ENCODE measurements at regions not wholly inside any gene's neighbourhood (a gene's known extent, or its start where the extent isn't known, plus 50 kb on each side); places are given as distances from the start of the nearest gene placed in this dataset.

DNA sequence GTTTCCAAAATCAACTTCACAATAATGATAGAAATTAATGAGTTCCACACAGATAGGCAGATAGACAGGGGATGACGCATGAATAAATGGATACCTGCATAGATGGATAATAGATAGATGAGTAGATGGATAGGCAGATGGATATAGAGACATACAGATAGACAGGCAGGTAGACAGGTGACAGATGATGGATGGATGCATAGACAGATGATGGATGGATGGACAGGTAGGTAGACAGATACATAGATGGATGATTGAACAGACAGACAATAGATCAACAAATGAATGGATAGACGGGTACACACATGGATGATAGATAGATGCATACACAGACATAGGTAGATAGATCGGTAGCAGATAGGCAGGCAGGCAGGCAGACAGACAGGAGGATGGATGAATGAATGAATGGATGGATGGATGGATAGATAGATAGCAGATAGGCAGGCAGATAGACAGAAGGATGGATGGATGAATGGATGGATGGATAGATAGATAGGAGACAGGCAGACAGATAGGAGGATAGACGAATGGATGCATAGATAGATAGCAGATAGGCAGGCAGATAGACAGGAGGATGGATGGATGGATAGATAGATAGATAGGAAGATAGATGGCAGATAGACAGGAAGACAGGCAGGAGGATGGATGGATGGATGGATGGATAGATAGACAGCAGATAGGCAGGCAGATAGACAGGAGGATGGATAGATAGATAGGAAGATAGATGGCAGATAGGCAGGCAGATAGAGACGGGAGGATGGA is 142.5 kb downstream of the RBFOX3 start:
- DNase-seq: no peak

DNA sequence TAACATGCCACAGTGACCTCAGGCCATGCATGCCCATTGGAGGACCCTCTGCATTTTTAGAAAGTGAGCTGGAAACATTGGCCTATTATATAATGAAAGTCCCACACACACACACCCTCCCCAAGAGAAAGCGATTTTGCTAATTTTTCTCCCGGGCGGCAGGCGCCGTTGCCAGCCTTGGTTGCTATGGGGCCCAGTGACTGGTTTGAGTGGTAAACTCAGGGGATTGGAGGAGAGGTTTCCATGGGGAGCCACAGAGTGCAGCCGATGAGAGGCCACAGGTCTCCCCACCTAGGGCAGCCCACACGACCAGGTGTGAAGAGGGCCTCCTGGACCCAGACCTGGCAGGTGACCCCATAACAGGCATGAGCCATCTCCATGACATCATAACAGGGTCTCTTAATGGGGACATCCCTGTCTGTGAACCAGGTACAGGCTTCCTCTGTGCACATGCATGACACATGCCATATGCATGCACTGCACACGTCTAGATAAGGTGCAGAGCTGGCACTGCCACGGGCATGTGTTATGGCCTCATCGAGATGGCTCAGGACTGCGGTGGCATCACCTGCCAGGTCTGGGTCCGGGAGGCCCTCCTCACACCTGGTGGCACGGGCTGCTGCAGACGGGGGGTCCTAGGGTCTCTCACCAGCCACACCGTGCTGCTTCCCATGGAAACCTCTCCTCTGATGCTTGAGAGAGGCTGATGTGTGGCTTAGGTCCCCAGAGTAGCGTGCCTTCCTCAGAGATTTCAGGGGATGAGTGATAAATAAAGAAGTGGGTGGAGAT is 144.1 kb downstream of the RBFOX3 start:
- no peak for DNase-seq

DNA sequence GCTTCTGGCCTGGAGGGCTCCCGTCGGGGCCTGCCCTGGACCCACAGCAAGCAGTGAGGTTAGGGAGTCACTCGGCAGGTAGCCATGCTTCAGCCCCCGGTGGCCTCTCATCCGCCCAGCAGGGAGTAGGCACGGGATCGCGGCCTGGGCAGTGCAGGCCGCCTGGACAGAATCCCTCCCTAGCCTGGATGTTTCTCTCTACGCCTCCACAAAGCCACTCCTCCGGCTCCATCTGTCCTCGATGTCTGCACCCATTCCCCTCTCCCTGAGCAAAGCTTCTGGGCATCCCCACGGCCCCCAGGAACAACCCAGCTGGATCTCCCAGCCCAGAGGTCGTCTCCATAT is 145.2 kb downstream of the RBFOX3 start:
- DNase-seq: no peak

DNA sequence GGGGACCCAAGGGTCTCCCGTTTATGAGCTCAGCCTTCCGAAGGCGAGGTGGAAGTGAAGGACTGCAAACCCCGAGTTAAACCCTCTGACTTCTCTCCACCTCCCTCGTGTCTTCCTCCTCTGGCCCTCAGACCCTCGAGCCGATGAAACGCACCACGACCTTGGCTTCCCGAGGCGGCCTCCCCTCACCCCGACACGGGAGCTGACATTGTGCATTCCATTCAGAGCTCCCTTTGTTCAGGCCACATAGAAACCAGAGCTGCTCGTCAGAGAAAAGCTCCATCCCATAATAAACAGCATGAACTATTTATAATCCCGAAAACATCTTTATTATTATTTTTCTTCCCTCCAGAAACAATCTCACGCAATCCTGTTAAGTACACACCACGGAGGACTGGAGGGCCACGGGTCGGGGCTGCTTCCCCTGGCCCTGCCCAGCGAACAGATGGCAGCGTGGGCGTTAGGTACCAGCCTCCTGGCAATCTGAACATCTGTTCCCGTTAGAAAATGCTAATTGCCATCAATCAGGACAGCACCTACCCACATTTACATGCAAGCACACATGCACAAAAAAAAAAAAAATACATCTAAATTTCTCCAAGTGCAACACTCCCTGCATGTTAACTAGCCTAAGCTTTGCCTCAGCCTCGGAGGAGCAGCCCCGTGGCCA is 145.7 kb downstream of the RBFOX3 start:
- no peak for DNase-seq

DNA sequence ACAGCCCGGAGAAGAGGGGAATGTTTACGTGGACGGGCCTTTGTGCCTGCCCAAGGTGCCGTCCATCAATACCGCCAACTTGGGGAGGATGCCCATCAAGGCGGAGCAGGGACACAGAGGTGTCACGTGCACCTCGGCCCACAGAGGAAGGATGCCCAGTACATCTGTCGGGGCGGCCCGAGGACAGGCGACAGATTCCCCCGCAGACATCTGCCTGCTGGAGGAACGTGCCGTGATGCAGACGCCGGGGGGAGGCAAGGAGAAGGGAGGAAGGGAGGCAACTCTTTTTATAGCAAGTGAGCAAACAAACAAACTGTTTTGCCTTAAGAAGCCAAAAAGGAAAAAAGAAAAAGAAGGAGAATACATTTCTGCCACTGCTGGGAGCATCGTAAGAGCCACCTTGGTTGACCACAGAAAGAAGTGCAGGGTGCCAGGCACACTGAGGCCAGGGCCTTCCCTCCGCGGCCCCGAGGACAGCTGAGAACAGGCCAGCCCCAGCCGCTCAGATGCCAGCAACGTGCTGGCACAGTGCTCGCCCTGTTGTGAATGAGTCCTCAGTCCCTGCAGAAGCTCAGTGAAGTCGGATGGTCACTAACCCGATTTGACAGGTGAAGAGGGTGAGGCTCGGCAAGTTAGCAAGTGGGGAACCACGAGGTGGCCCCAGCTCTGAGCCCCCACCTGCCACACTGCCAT is 146.4 kb downstream of the RBFOX3 start:
- no peak for DNase-seq

DNA sequence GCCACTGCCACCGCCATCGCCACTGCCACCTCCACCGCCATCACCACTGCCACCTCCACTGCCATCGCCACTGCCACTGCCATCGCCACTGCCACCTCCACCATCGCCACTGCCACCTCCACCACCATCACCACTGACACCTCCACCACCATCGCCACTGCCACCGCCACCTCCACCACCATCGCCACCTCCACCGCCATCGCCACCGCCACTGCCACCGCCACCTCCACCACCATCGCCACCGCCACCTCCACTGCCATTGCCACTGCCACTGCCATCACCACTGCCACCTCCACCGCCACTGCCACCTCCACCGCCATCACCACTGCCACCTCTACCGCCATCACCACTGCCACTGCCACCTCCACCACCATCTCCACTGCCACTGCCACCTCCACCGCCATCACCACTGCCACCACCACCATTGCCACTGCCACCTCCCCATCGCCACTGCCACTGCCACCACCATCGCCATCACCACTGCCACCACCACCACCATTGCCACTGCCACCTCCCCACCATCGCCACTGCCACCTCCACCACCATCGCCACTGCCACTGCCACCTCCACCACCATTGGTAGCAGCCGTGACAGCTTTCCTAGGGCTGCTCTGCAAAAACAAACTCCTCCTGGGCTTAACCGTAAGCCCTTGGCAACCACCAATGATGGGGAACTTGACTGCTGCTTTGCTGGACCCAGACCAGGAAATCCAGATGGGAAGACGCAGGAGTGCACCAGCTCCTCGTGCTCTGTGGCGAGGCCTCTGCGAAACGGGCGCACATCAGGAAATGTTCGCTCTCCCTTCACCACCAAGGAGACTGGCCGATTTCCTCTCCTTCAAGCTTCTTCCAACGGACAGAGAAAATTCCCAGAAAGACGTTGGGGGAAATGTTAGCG is 147.2 kb downstream of the RBFOX3 start:
- DNase-seq: no peak

DNA sequence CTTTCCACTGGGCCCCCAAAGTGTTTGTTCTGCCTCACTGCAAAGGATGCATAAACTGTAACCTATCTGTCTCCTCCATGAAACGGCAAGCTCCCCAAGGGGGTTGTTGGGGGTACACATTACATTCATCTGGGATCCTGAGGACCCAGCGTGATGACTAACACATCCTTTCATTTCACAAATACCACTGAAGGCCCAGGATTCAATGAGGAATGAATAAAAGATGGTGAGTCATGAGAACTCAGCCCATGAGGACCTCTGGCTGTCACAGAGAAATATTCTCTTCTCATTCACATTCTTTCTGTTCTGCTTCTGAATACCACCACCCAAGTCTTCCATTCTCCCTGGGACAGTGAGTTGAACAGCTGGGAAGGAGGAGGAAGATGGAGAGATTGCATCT is 149.8 kb downstream of the RBFOX3 start:
- peak; percentile 88 for DNase-seq

DNA sequence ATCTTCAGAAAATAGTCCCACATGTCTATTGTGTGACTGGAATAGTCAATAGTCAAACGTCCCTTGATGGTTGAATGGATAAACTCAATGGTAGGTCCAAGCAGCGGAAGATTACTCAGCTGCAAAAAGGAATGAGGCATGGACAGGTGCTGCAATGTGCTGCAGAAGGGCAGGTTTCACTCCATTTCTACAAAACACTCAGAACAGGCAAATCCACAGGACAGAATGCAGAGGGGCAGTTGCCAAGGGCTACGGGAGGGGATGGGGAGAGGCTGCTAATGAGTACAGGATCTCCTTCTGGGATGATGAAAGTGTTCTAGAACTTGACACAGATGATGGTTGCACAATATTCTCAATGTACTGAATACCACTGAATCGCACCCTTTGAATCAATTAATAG is 151.0 kb downstream of the RBFOX3 start:
- no peak for DNase-seq

DNA sequence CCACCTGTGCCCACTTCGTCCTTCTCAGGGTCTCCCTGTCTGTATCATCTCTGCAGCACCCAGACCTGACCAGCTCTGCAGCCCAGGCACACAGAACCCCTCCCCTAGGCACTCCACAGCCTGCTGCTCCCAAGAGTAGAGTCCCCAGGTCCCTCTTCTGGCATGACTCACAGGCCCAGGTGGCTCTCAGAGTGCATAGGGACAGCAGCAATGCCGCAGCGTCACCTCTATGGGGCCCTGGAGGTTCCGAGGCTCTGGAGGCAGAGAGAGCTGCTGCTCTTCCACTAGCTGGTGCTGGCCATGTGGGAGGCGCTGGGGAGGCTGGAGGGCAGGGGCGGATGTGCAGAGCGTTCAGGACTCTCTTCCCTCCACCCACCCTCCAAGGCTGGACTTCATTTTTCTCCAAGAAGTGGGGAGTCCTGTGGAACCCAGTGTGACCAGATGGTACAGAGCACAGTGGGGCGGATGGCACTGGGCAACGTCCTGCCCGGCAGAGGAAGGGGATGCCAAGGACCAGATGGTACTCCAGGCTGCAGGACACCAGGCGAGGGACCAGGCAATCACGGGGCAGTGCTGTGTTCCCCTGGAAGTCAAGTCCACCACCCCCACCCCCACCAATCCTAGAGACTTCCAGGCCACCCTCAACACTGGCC is 151.7 kb downstream of the RBFOX3 start:
- no peak for DNase-seq

DNA sequence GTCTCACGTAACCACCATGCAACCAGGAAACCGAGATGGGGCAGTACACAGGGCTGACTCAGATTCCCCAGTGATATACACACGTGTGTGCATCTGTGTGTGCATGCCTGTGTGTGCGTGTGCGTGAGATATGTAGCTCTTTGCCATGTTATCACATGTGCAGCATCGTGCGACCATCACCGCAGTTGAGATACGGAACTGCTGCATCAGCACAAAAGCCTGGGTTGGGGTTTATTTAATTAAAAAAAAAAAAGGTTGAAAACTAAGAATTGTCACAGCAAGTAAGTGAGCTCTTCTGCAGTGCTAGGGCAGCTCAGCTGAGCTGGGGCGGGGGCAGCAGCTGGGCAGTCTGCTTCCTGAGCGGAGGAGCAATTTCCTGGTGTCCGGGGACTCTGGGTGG is 152.5 kb downstream of the RBFOX3 start:
- DNase-seq: no peak

DNA sequence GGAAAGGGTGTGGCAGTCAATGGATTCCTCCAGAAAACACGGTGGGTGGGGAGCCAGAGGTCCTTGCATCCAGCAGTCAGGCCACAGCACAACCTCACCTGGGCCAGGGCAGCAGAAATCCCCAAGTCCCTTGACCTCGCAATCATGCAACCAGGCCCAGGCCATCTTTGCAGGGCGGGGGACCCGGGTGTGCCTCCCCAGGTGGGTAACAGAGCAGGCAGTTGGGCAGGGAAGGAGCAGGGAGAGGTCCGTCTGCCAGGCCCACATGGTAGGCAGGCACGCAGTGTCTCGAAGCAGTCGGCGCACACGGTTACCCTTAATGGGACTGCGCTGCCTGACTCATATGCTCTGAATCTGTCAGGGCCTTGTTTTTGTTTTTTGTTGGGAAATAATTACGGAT is 153.0 kb downstream of the RBFOX3 start:
- no peak for DNase-seq

DNA sequence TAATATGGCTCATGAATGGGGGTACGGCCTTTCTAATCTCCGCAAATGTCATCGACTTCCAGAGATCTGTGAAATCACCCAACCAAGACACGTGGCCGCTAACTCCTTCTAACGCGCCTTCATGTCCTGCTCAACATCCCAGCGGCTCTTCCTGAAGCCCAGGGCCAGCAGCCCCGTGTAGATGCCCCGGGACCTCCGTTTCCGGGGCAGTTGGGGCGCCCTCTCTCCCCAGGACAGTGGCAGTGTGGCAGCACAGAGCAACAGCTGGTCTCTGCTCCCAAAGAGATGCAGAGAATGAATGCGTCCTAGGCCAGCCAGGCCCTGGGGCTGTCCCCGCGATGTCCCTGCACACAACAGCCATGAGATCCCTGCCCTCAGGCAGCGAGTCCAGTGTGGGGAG is 153.5 kb downstream of the RBFOX3 start:
- no peak for DNase-seq

DNA sequence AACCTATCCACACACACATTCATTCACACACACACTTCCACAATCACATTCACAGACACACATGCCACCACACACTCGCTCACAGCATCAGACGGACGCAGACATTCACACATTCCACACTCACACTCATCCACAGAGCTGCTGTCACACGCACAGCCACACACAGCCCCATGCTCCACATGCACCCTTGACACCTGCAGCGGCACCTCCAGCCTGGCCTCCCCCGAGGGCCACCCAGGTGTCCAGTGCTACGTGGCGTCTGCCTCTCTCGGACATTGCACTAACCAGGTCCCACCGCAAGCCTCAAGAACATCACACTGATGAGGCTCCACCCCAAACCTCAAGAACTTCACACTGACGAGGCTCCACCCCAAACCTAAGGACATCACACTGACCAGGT is 155.2 kb downstream of the RBFOX3 start:
- DNase-seq: no peak

DNA sequence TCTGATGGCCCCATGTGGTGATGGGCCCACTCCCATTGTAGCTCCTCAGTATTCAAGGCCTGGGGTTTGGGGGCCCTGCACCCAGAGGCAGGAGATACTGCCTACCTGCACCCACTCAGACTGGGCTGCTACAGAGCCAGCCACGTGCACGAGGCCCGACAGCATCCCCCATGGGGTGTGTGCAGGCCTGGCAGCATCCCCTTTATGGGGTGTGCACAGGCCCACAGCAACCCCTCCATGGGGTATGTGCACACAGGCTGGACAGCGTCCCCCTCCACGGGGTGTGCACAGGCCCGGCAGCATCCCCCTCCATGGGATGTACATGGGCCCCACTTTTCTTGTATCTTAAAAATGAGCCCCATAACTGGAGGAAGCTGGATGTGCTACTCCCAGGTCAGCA is 156.0 kb downstream of the RBFOX3 start:
- DNase-seq: no peak

DNA sequence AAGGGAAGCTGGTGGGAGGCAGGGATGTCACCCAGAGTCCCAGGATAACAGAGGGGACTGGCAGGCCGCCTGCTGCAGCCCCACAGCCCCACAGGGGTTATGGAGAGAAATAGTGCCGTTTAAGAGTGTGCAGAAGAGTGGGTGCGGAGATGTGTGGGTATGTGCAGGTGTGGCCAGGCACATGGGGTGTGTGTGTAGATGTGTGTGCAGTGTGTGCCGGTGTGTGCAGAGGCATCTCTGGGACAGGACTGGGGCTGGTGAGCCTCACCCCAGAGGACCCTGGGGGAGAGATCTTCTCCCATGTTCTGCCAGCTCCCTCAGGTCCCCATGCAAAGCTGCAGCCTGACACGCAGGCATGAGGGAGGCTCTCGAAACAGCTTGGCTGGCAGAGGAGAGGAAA is 157.4 kb downstream of the RBFOX3 start:
- DNase-seq: no peak

DNA sequence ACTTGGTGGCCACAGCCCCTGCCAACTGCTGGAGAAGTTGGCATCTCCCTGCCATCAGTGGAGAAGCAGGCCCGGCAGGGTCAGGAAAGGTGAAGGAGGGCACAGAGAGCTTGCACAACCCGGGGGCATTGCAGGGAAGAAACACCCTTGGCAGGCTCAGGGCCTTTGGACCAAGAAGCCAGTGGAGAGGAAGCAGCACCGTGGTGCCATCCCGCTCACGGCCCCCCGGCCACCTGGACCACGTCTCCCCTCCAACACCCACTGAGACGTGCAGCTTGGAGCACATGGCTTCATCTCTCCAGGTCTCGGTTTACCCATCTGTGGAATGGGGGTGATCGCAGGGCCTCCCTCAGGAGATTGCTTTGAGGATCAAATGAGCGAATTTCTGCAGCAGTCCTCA is 158.1 kb downstream of the RBFOX3 start:
- no peak for DNase-seq

DNA sequence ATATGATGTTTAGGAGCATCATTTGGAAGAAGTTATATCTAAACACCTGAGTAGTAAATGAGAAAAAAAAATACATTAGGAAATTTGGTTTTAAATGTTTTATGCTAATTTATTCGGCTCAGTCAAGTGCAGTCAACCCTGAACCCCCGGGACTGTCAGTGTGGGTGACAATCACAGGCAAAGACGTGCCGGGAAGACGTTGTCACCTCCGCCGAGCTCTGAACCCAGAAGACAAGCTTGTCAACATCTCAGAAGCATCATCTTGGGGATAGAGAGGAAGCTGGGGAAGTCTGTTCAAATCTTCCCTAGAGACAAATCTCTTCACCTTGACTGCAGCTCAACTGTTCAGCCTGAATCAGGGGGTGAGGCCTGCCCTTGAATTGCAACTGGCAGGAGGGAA is 159.7 kb downstream of the RBFOX3 start:
- no peak for DNase-seq

DNA sequence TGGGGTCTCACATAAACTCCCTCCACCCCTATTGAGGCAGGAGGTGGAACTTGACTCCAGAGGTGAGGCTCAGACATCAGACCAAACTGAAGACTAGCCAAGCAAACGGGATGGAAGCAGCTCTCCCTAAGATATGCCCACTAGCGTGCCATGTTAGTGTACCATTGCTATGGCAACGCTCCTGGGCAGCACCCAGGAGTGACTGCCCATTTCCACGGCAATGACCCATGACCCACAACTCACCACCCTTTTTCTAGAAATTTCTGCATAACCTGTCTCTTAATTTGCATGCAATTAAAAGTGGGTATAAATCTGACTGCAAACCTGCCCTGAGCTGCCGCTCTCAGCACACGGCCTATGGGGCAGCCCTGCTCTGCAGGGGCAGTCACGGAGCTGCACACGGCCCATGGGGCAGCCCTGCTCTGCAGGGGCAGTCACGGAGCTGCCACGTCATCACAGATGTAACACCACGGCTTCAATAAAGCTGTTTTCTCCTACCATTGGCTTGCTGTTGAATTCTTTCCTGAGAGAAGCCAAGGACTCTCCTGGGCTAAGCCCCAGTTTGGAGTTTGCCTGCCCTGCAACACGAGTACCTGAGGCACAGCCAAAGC is 164.3 kb downstream of the RBFOX3 start:
- no peak for DNase-seq

DNA sequence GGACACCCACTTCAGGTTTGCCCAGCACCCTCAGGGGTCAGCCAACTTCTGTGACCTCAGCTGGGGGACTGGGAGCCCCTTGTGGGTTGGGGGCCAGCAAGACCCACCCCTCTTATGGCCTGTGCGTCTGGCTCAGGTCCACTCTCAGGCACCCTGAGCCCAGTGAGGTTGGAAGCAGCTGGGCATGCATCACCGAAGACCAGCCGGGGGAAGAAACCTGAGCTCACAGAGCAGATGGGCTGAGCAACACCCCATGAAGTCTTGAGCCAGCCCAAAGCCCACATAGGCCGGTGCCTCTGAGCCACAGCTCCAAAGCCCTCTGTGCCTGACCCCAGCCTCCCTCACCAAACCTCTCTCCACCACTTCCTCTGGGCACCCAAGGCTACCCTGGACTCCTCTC is 166.7 kb downstream of the RBFOX3 start:
- no peak for DNase-seq

DNA sequence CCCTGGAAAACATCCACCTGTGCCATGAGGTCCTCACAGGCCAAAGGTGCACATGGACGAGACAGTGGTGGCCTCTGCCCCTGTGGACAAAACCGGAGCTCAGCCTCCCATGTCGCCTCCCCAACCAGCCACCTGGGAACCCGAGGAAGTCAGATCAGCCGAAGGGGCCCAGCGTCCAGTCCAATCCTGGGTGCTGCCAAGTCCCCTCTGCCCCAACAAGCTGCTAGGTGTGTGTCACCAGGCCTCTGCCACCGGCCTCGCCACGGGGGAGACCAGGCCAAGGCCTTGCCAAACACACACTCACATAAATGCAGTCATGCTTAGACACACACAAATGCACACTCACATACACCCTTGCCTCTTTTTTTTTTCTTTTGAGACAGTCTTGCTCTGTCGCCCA is 167.8 kb downstream of the RBFOX3 start:
- DNase-seq: no peak
